GM19463 (cell line): ENCODE measurements at regions not wholly inside any gene's neighbourhood (a gene's known extent, or its start where the extent isn't known, plus 50 kb on each side); places are given as distances from the start of the nearest gene placed in this dataset.
"Not testable (repeated sequence)": the region's sequence is repeated elsewhere in the genome, so short reads cannot be mapped to it uniquely, and the experiment has no call there.

ENCODE experiments used
- ATAC-seq: cut with Tn5 transposase; IDR thresholded peaks from one replicate; pipeline ENCODE4 v1.9.1; 2021; ENCODE audit warnings: mild to moderate bottlenecking, moderate library complexity; ENCODE audit not compliant: unreplicated experiment

DNA sequence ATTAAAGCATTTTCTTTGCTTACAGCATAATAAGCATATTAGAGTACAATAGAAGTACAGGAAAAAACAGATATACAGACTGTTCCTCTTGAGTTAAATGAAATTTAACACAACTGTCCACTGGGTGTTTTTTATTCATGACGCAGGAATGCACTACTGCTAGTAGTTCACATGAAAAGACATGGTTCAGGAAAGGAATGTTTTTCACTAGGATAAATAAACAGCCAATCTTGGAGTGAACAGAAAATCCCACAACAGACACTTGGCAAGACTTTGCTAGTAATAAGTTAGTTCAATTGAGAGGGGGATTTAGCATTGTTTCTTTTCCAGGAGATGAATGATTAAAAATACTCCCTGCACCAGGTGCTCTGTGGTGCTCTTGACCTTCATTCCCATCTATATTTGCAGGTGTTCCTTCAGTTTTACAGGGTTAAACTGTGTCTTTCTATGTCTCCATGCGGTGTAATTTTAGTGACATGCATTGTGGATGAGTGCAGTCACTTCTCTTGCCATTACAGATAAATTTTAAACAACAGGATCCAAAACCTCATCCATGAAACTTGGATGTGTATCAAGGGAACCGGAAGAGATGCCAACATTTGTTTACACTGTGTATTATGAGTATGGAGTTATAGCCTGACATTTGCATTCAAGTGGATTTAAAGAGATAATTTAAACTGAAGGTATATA, 796.6 kb downstream of the DSC3 start:
- ATAC-seq = no peak

DNA sequence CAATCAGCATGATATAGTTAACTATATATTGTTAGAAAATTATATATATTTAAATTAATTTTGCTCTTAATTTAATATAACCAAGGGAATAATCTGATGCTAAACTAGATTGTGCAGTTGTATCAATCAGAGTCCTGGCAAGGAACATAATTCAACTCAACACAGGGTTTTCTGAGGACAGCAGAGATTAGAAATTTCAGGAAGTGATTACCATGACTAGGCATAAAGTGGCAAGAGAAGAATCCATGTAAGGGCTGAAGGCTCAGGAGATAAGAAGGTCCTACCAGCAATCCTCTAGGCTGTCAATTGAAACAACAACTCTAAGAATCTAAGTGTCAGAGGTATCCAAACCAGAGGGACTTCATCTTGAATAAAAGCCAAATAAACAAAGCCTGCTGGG, 807.8 kb downstream of the DSC3 start:
- ATAC-seq = no peak

DNA sequence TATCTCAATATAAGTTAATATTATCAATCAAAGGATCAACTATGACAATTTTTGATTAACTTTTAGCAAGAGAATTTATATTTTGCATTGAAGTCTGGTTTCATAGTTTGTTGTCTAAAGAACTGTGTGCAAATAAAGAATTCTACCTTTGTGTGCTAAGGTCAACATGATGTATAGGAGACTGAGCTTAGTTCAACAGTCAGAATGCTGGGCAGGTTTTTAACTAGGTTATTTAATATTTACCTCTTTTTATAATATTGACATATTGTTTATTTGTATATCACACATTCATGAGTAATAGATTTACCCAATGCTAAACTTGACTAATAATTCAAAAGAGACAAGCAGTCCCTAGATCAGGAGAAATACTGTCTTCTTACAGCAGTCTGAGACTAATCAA, 831.4 kb downstream of the DSC3 start:
- ATAC-seq = no peak

DNA sequence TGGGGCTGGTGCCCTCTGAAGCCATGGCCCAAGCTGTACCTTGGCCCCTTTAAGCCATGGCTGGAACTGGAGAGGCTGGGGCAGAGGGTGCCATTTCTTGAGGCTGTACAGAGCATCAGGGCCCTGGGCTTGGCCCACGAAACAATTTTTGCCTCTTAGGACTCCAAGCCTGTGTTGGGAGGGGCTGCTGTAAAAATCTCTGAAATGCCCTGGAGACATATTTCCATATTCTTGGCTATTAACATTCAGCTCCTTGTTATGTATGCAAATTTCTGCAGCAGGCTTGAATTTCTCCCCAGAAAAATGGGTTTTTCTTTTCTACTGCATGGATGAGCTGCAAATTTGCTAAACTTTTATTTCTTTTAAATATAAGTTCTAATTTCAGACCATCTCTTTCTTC, 834.0 kb downstream of the DSC3 start:
- ATAC-seq = no peak

DNA sequence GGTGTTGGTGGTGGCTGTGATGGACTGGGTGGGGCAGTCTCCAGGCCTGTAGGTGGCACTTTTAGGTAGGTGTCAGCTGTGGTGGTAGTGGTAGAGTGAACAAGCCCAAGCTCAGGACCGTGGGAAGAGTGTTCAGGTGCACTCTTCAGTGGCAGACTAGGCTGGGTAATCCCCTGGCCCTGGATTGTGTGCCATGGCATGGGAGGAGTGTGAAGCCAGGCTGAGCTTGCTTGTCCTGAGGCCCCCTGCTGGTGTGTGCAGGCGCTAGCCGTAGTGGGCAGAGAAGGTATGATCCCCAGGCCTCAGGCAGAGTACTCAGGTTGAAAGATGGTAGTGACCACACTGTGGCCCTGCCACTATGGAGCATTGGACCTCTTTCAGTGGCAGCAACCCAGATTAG, 850.3 kb downstream of the DSC3 start:
- no peak for ATAC-seq

DNA sequence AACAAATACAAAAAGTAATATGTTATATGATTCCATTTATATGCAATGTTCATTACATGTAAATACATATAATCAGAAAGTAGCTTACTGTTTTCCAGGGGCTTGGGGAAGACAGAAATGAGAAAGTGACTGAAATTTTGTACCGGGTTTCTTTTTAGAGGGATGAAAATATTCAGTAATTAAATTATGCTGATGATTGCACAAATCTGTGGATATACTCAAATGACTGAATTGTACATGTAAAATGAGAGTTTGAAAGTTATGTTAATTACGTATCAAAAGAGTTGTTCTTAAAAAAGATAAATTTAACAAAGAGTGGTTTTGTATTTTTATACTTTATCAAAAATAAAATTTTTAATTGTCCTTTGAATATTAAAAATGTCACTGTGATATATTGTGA, 856.3 kb downstream of the DSC3 start:
- no peak for ATAC-seq

DNA sequence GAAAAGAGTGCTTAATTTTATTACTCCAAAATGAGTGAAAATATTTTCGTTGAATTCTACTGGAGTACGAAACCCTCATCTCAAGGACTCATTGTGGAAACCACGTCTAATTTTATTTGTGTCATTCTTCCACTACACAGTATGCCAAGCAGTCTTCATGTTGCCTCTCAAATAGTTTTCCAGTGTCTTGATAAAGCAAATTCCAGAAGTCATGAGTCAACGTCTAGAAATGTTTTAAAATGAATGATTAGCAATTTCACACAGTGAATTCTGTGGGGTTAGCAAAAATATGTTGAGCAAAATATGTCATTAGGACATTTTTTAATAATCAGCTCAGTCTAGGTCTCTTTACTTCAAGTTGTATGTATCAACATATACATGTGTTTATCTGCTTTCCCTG, 865.5 kb downstream of the DSC3 start:
- no peak for ATAC-seq

DNA sequence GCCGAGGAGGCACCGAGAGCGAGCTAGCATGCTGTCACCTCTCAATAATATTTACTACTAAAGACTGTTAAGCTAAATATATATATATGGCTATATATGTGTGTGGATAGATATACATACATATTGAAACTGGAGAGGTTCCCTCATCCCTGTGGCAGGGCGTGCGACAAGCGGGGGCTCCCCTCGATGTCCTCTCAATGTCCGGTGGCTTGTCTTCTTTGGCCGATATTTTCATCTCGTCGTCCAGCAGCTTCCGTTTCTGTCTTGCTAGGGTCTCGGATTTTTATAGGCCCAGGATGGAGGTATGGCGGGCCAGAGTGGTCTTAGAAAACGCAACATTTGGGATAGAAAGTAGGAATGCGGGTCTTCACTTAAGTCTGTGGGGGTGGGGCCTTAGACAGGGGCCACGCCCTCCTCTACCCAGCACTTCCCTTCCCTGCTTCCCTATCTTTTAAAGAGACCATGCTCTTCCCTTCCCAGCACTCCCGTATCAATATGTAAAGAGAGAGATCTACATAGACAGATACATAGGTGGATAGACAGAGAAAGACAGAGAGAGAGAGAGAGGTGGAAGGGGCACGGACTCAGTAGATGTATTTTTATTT, 866.8 kb downstream of the DSC3 start:
- ATAC-seq = no peak

DNA sequence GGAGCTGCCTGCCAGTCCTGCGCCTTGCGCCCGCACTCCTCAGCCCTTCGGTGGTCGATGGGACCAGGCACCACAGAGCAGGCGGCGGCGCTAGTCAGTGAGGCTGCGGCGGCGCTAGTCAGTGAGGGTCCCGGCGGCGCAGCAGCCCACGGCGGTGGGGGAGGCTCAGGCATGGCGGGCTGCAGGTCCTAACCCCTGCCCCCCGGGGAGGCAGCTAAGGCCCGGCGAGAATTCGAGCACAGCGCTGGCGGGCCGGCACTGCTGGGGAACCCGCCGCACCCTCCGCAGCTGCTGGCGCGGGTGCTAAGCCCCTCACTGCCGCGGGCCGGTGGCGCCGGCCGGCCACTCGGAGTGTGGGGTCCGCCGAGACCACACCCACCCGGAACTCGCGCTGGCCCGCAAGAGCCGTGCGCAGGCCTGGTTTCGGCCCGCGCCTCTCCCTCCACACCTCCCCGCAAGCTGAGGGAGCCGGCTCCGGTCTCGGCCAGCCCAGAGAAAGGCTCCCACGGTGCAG, 867.4 kb downstream of the DSC3 start:
- no peak for ATAC-seq

DNA sequence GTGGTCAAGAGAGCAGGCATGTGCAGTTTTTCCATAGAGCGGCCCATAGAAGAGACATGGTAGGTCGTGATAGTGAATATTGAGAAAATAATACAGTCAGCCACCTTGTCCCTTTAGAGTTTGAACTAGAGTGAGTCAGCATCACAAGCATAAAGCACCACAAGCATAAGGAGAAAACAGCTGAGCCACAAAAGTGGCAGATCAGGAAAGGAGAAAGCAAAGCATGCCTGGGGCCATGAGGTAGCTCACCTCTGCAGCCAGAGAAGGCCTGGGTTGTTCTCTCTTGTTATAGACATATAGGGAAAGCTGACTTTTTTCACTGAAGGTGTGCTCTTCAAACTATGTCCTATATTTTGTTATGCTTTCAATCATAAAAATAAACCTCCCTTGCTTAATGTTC, 879.0 kb downstream of the DSC3 start:
- ATAC-seq = no peak

DNA sequence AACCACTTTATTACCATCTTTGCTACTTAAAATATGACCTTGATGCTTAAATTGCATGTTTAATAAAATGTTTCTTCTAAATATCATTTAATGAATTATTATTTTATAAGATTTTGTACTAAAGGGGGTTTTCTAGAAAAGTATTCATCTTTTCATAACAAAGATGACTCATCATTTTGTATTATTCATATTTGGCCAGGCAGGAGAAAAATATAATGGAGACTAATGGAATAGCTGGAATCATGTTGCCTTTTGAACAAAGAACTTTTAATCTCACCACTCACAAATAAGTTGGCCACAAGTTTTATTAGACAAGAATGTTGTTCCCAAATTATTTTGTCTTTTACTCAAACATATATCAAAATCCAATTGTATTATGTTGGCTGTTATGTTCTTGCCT, 882.4 kb downstream of the DSC3 start:
- ATAC-seq = no peak

DNA sequence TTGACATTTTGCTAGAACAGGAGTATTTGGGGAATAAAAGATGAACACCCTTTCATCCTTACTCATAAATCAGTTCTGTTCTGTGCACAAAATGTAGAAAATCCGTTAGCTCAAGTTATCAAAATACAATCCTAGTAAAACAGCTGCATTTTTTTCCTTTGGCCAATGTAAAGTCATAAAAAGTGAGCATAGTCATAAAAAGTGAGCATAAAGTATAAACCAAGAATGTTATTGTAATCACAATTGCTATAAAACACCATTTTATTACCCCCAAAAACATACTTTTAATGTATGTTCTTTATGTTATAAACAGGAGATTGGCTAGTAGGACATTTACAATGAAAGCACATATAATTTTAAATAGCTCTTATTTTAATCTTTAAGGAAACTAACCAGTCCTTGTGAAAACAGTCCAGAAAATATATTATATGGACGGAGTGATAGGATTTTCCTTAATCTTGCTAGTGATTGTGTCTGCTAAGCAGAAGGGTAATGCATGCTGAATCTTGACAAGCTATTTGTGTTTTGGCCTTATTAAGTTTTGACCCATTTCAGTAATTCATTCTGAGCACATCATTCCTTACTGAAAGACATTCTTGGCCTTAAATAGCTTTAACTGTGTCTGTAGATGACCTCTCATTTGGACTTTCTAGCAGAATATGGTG, 891.8 kb downstream of the DSC3 start:
- ATAC-seq = no peak

DNA sequence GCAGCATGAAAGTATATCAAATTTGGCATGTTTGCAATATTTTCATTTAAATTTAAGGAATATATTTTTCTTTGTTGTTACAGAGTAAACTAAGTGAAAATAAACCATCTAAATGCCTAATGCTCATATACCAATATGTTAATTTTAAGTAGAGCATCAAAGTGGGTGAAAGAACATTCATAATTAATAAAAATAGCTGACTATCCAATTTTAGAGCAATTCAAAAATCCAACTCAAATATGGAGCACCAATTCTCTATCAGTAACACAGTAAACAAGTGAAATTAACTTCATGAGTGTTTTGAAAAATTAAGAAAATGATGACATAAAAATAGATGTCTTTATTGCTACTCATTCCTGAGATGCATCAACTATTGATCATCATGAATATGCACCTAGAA, 893.0 kb downstream of the DSC3 start:
- no peak for ATAC-seq

DNA sequence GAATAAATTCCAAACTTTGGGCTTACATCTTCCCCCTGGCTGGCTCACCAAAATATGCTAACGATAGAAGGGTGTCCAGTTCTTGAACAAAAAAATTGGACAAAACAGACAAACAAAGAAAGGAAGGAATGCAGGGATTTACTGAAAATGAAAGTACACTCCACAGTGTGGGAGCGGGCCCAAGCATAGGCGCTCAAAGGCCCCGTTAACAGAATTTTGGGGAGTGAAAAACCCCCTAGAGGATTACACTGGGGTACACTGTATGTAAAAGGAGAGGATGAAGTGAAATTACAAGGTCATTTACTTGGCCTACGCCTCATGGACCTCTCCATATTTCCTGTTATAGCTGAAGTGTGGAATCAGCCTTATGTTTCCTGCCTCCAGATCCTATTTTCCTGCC, 899.7 kb downstream of the DSC3 start:
- ATAC-seq = no peak

DNA sequence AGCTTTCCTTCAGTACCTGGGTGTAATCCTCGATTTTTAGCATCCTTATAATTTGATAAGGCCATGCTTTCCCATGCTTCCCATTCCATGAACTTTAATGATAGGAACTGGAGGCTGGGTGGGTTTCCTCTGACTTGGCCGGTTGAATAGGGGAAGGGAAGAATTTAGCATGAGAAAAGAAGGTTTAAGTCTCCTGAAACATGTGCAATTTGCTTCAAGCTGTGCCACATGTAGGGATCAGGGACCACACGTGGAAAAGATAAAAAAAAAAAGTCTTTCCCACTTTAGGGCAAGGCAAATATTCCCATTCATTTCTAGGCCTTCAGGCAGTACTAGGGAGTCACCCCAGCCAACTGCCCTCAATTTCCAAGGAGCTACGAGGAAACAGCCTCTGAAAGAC, 900.3 kb downstream of the DSC3 start:
- ATAC-seq = no peak

DNA sequence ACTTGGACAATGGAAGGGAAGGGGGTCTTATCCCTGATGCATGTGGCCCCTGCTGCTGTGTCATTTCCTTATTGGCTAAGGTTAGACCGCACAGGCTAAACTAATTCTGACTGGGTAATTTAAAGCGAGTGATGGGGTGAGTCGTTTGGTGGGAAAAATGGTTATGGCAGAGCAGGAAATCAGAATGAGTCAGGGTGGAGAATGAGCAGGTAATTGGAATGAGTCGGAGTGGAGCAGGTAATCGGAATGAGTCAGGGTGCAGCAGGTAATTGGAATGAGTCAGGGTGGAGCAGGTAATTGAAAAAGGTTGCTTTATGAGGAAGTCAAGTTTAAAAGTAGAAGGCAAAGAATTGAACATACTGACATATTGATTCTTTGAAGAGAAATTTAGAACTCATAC, 901.0 kb downstream of the DSC3 start:
- ATAC-seq = not testable (repeated sequence)

DNA sequence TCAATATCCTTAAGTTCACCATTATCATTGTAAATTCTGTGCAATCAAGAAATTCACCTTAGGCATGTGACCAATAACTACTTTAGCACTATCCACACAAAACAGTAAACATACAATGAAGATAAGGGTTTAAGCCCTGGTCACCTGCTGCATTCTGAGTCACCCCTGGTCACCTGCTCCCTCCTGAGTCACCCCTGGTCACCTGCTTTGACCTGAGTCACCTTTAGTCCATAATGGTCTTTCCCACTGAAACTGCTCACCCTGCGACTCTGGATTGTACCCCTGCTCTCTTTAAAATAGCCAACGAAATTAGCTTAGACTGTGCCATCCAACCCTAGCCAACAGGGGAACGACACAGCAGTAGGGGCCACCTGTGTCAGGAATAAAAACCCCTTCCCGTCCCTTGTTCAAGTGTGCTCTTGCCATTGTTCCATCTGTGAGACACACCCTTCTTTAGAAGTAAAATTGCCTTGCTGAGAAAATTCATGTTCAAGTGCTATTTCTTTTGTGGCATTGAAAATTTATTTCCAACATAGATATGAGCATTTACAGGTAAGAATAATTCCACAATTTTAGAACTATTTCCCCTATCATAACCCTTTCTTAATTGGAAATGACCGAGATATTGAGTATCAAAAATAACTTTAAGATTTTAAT, 902.8 kb downstream of the DSC3 start:
- ATAC-seq = no peak

DNA sequence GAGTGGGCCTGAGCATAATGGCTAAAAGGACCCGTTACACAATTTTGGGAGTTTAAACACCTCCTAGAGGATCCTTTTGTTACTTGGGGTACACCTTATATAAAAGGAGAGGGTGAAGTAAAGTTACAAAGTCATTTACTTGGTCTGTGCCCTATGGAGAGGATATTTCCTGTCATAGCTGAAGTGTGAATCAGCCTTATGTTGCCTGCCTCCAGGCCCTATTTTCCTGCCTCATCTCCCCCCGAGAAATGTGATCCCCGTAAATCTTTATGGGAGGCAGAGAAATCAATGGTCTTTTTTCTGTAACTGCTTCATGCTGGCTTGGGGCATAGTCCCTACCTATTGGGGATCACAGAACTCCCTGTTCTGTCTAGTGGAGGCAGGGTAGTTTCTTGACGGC, 906.6 kb downstream of the DSC3 start:
- no peak for ATAC-seq

DNA sequence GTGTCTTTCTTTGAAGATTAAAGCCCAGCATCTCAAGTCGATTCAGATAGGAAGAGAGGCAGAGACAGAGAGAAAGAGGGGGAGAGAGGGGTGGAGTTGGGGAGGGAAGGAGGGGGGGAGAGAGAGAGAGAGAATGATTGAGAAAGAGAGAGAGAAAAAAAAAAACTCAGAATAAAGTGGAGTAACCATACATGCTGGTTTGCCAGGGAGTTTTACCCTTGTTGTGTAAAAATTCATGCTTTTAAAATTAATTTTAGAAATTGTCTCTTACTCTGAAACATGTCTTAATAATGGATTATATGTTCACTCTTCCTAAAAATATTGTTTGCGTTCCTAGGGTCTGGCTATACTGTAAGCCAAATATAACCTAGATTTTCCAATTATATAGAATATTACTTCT, 908.5 kb downstream of the DSC3 start:
- no peak for ATAC-seq

DNA sequence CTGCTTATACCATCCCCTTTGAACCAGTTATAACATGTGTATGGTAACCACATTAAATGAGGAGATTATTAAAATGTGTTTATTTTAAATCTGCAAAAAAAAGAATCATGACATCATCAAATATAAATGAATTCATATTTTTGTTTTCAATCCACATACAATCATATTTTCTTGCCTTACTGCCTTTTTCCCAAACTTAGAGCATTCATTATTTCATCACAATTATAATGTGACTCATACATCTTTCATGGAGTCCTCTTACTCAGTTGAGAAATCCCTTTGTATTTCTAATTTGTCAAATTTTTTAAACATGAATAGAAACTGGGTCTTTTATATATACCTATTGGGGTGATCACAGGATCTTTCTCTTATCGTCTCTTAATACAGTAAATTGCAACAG, 909.6 kb downstream of the DSC3 start:
- no peak for ATAC-seq

DNA sequence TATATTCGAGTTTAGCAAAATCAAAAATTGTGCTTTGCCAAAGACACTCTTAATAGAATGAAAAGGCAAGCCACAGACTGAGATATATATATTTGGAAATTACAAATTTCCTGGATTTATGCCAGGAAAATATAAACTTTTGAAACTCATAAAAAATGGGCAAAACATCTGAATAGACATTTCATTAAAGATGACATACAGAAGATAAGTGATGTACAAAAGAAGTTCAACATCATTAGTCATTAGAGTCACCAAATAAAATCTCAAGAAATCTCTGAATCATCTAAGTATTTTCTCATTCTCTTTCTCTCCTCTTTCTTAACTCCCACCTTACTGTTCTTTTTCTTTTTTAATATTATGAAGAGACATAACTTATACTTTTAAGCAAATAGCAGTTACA, 921.1 kb downstream of the DSC3 start:
- no peak for ATAC-seq

DNA sequence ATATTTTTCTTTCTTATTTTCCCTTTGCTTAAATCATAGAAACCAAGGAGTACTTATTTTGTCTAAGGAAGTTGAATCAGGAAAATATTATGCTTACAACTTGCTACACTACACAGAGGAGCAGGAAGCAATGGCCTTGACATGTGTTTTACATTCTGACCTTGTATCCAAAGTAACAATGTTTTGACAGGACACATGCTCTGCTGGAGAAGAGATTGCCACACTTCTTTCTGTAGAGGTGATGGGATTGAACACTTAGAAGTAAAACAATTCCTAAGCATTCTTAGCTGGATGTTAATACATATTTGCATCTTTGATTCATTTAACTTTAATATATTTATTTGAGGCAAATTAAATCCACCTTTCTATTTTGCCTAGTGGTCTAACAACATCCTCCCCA, 929.1 kb downstream of the DSC3 start:
- ATAC-seq = no peak
